ENCODE measurements at regions not wholly inside any gene's neighbourhood (a gene's known extent, or its start where the extent isn't known, plus 50 kb on each side); places are given as distances from the start of the nearest gene placed in this dataset.

DNA sequence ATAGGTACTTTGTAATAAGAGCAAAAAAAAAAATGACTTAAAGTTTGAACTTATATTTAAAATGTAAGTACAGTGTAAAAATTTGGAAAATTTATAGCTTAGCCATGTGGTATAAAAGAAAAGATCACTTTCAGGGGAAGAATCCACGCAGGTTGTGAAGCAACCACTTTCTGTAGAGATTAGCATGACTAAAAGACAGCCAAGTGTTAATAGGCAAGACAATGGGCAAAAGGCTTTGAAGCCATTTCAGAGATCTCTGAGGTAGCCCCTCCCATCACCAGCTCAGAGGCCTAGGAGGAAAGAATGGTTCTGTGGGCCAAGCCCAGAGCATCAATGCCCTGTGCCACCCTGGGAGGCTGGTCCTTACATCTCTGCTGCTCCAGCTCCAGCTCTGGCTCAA lies 346.3 kb upstream of the CHD1 start:
- TF ChIP-seq CTCF (IDR thresholded peaks at IDR 0.05; ENCODE audit: borderline replicate concordance, extremely low read depth, low read length, poor library complexity, severe bottlenecking) (no peak), EZH2 (IDR thresholded peaks at IDR 0.05; ENCODE audit: borderline replicate concordance, low read depth, low read length, severe bottlenecking) (no peak)
